Fibroblast of the aortic adventitia (primary cell): ENCODE measurements at regions not wholly inside any gene's neighbourhood (a gene's known extent, or its start where the extent isn't known, plus 50 kb on each side); places are given as distances from the start of the nearest gene placed in this dataset.

Experiments used
- DNase-seq: peaks from one replicate; pipeline ENCODE4 v3.0.0-alpha.2; 2010; ENCODE audit warnings: low read depth
- H3K4me3 ChIP-seq: 2 replicates; pipeline ENCODE4 v1.5.1; 2011; ENCODE audit warnings: low read depth, mild to moderate bottlenecking, control low read depth, low read length, moderate library complexity
- TF ChIP-seq, protein P1 (sequence below): IDR thresholded peaks from 2 replicates; pipeline ENCODE4 v1.5.1; 2011; ENCODE audit warnings: mild to moderate bottlenecking, low read length, control low read depth, inconsistent platforms; ENCODE audit not compliant: insufficient read depth

DNA sequence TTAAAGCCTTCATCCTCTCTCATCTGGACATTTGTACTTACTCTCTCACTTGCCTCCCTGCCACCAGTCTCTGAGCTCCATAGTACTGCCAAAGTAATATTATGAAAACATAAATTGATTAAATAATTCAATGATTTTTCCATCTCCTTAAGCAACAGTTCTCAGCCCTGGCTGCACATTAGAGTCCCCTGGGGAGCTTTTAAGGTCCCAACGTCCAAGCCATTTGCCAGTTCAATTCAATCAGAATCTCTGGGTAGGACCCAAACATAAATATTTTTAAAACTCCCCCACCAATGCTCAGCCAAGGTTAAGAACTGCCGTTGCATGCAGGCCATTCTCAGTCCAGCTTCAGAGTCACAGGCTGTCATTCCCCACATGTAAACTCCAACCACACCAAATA is 114.4 kb upstream of the BMAL1 start:
- no peak for DNase-seq
- H3K4me3 ChIP-seq: no peak overlapping the region
- TF ChIP-seq, protein P1, sequence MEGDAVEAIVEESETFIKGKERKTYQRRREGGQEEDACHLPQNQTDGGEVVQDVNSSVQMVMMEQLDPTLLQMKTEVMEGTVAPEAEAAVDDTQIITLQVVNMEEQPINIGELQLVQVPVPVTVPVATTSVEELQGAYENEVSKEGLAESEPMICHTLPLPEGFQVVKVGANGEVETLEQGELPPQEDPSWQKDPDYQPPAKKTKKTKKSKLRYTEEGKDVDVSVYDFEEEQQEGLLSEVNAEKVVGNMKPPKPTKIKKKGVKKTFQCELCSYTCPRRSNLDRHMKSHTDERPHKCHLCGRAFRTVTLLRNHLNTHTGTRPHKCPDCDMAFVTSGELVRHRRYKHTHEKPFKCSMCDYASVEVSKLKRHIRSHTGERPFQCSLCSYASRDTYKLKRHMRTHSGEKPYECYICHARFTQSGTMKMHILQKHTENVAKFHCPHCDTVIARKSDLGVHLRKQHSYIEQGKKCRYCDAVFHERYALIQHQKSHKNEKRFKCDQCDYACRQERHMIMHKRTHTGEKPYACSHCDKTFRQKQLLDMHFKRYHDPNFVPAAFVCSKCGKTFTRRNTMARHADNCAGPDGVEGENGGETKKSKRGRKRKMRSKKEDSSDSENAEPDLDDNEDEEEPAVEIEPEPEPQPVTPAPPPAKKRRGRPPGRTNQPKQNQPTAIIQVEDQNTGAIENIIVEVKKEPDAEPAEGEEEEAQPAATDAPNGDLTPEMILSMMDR: no peak

- peak; percentile 49 for DNase-seq
- no peak overlapping the region for H3K4me3 ChIP-seq
- TF ChIP-seq, protein P1: no peak
These were observed 111.6 kb upstream of the BMAL1 start for GRCh38 chr11:13166036-13166435.

DNA sequence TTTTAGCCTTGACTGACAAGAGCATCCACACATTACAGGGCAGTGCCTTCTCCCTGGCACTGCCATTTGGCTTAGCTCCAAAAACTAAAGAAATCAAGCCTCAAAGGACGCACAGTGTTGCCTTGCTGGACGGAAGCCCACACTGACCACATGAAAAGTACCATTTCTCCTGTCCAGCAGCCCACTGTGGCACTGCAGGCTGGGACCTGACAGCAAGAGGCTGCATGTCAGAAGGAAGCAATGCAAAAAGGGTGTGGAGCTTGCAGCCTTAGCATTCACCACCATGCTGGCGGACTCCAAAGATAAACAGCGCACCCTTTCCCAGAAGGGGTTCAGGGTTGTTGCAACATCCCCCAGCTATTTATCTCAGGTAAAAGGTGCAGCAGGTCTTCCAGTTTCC is 109.3 kb upstream of the BMAL1 start:
- TF ChIP-seq, protein P1: no peak
- H3K4me3 ChIP-seq: no peak overlapping the region
- DNase-seq: no peak

- no peak overlapping the region for H3K4me3 ChIP-seq
- peak; percentile 95 for DNase-seq
- TF ChIP-seq, protein P1: no peak
These were observed 107.9 kb upstream of the BMAL1 start for GRCh38 chr11:13169709-13170108.

- TF ChIP-seq, protein P1: no peak
These were observed 103.5 kb upstream of the BMAL1 start for GRCh38 chr11:13174090-13174489.

DNA sequence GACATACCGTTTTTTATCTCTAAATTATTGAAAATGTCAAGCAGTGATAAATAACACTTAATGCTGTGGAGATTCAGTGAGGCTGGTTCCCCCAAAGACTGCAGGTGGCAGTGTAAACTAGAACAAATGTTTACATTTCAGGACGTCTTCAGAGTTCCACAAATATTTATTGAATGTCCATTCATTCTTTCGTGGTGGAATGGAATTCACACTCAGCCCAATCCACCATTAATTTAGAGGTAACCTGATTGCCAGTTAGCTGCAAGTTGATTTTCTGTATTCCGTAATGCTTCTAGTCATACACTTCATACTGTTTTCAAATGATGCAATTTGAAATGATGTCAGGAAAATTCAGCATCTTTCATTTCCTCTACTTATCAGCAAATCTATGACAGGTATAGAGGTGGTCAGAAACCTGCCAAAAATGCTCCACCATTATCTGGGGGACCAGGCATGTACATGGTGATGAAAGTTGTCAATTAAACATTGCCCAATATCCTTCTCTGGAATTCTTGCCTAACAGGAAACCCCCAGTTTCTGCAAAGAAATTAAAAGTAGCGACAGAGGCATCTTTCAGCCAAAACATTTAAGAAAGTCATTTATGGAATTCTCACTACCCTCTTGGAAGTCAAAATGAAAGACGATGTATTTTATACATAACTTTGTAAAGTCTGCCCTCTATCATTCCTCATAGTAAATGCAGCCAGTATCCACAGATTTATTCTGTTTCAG is 94.3 kb upstream of the BMAL1 start:
- peak overlapping the region; percentile 26 for H3K4me3 ChIP-seq
- TF ChIP-seq, protein P1: peak; percentile 57
- peak; percentile 86 for DNase-seq

More at GRCh38 chr11:13174090-13174489, 103.5 kb upstream of the BMAL1 start:
- H3K4me3 ChIP-seq: no peak overlapping the region
- no peak for DNase-seq

DNA sequence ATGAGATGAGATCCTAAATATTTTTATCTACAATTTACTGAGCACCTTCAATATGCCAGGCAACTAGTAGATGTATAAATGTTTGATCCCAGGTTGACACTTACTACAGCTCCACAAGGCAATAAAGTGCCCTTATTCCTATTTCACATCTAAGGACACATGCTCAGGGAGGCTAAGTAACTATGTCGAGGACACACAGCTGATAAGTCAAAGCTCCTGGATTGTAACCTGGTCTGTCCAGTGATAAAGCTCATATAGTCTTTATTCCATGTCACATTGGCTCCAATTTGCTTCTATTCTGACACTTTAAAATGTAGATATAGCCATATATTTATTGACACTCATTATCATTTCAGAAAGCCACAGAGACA is 93.8 kb upstream of the BMAL1 start:
- DNase-seq: no peak
- H3K4me3 ChIP-seq: no peak overlapping the region
- TF ChIP-seq, protein P1: no peak
